ENCODE measurements at regions not wholly inside any gene's neighbourhood (a gene's known extent, or its start where the extent isn't known, plus 50 kb on each side); places are given as distances from the start of the nearest gene placed in this dataset.

DNA sequence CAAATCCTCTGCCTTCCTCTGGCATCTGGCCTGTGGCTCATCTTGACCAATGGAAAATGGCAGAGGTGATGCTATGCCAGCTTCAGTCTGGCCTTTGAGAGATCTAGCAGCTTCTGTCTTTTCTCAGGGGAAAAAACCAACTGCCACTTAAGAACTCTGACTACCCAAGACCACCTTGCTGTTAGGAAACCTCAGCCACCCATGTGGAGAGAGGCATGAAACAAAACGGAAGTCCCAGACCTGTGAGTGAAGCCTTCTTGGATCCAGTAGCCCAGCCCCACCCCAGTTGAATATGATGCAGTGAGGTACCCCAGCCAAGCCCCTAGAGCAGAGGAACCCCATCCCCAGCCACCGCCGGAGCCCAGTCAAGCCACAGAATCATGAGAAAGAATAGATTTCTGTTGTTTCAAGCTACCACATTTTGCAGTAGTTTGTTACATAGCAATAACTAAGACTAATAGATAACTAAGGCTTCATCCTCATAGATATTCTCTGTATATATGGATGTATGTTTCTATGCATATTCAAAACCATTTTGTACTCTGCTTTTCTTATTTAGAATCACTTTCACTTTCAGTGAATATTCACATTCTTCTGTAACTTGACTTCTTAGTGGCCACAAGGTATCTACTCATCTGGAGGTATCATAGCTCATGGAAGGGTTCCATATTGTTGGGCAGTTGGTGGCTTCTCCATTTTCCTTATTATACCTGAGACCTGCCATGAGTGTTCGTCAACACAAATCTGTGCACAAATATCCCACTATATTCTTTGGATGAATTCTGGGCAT lies 142.1 kb downstream of the FBXO15 start:
- TF ChIP-seq, protein P1, sequence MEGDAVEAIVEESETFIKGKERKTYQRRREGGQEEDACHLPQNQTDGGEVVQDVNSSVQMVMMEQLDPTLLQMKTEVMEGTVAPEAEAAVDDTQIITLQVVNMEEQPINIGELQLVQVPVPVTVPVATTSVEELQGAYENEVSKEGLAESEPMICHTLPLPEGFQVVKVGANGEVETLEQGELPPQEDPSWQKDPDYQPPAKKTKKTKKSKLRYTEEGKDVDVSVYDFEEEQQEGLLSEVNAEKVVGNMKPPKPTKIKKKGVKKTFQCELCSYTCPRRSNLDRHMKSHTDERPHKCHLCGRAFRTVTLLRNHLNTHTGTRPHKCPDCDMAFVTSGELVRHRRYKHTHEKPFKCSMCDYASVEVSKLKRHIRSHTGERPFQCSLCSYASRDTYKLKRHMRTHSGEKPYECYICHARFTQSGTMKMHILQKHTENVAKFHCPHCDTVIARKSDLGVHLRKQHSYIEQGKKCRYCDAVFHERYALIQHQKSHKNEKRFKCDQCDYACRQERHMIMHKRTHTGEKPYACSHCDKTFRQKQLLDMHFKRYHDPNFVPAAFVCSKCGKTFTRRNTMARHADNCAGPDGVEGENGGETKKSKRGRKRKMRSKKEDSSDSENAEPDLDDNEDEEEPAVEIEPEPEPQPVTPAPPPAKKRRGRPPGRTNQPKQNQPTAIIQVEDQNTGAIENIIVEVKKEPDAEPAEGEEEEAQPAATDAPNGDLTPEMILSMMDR (IDR thresholded peaks at IDR 0.05): no peak
- no peak for TF ChIP-seq POLR2AphosphoS5 (IDR thresholded peaks at IDR 0.05)
- no peak for TF ChIP-seq POLR2A (IDR thresholded peaks at IDR 0.05)
- no peak for TF ChIP-seq EP300 (IDR thresholded peaks at IDR 0.05)
- no peaks in the 10 kb centered on the region for H3K36me3 ChIP-seq
- 75 to 92% methylated on average over 3 to 4 of the region's 4 CpGs for WGBS, 2 donors (ENCODE audit: low coverage in 1 of 2)
- H3K4me1 ChIP-seq: no peaks in the 10 kb centered on the region
- no peak overlapping the region for H3K4me3 ChIP-seq
- no peak overlapping the region for H3K27ac ChIP-seq
- H3K27me3 ChIP-seq: no peaks in the 10 kb centered on the region
- H3K9me3 ChIP-seq: no peaks in the 10 kb centered on the region
- no peak for ATAC-seq

DNA sequence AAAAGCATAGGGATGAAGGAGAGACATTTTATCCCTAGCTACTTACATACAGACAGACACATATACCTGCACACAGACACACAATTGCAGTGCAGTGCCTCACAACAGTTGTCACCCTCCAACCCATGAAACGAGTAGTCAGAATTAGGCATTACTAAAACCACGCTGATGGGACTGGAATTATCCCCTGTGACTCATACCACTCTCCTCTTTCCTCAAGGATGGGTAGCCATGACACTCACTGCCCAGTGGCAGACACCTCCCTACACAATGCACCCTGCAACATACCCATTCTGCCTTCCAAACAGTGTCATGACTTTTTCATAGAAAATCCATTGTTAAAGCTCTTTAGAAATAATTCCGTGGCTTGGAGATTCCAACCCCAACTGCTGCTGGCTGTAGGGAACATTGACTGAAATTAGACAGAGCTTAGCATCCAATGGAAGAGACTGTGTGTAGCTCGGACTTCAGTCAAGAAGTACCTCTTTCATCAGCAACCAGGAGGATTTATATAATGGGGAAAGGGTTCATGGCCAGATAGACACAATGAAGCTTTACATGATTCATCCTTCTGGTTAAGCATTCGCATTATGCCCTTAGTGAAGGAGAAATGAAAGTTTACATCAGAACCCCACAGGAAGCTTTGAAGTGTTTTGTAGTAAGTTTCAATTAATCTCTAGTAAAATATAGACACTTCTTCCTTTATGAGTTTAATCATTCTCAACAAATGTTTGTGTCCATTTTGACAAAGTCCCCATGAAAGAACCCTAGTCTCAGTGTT lies 155.2 kb downstream of the FBXO15 start:
- WGBS, 2 donors (ENCODE audit: low coverage in 1 of 2): 59 to 73% methylated on average over 4 to 5 of the region's 5 CpGs
- Histone ChIP-seq H3K36me3 (no peaks in the 10 kb centered on the region), H3K27ac (no peak overlapping the region), H3K9me3 (no peaks in the 10 kb centered on the region), H3K27me3 (no peaks in the 10 kb centered on the region), H3K4me1 (no peaks in the 10 kb centered on the region), H3K4me3 (no peak overlapping the region)
- TF ChIP-seq POLR2AphosphoS5 (IDR thresholded peaks at IDR 0.05) (no peak), EP300 (IDR thresholded peaks at IDR 0.05) (no peak), POLR2A (IDR thresholded peaks at IDR 0.05) (no peak)
- TF ChIP-seq, protein P1 (IDR thresholded peaks at IDR 0.05): no peak
- ATAC-seq: no peak

DNA sequence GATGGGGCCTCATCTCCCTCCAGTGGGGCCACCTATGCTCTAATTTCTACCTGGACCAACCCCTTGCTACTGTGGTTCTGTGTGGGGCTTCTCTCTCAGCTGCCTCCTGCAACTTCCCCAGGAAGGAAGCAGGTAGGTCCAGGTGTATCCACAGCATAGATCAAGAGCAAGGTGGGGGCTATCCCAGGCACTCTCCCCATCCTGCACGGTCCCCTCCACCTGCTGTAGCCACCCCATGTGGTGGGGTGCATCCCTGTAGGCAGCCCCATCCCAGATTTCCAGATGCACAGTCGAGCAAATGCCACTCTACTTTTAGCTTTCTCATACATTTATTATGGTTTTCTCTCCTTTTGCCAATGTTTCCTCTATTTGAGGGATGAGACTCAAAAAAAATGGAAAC lies 156.1 kb downstream of the FBXO15 start:
- ATAC-seq: no peak
- TF ChIP-seq, protein P1 (IDR thresholded peaks at IDR 0.05): no peak
- TF ChIP-seq POLR2AphosphoS5 (IDR thresholded peaks at IDR 0.05): no peak
- no peak for TF ChIP-seq POLR2A (IDR thresholded peaks at IDR 0.05)
- TF ChIP-seq EP300 (IDR thresholded peaks at IDR 0.05): no peak
- Histone ChIP-seq H3K27ac (no peak overlapping the region), H3K36me3 (no peaks in the 10 kb centered on the region), H3K9me3 (no peaks in the 10 kb centered on the region), H3K27me3 (no peaks in the 10 kb centered on the region), H3K4me1 (no peaks in the 10 kb centered on the region), H3K4me3 (no peak overlapping the region)
- 65% methylated on average over 2 of the region's 2 CpGs; no CpG with 5 or more reads in 1 of the 2 donors for WGBS, 2 donors (ENCODE audit: low coverage in 1 of 2)

DNA sequence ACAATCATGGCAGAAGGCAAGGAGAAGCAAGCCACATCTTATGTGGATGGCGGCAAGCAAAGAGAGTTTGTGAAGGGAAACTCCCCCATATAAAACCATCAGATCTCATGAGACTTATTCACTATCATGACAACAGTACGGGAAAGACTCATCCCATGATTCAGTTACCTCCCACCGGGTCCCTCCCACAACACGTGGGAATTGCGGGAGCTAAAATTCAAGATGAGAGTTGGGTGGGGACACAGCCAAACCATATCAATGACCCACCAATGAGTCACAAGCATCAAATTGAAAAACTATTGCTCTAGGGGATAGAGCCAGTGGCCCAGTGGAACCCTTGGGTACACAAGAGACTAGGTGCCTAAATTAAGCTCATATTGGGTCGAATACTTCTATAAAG lies 157.4 kb downstream of the FBXO15 start:
- no peak overlapping the region for H3K27ac ChIP-seq
- H3K27me3 ChIP-seq: no peaks in the 10 kb centered on the region
- H3K4me3 ChIP-seq: no peak overlapping the region
- 85 to 90% methylated on average over 5 to 6 of the region's 6 CpGs for WGBS, 2 donors (ENCODE audit: low coverage in 1 of 2)
- H3K4me1 ChIP-seq: no peaks in the 10 kb centered on the region
- H3K36me3 ChIP-seq: no peaks in the 10 kb centered on the region
- no peak for ATAC-seq
- H3K9me3 ChIP-seq: no peaks in the 10 kb centered on the region
- TF ChIP-seq POLR2A (IDR thresholded peaks at IDR 0.05) (no peak), POLR2AphosphoS5 (IDR thresholded peaks at IDR 0.05) (no peak), EP300 (IDR thresholded peaks at IDR 0.05) (no peak)
- TF ChIP-seq, protein P1 (IDR thresholded peaks at IDR 0.05): no peak

Measured in gastroesophageal sphincter (tissue), 4 donors.